Astrocyte of the spinal cord (primary cell): ENCODE measurements at regions not wholly inside any gene's neighbourhood (a gene's known extent, or its start where the extent isn't known, plus 50 kb on each side); places are given as distances from the start of the nearest gene placed in this dataset.
"Not testable (repeated sequence)": the region's sequence is repeated elsewhere in the genome, so short reads cannot be mapped to it uniquely, and the experiment has no call there.

ENCODE experiments used
- DNase-seq: peaks from one replicate; pipeline ENCODE4 v3.0.0; 2011; ENCODE audit warnings: low read depth, low spot score
- H3K4me3 ChIP-seq: 2 replicates; pipeline ENCODE4 v1.5.1; 2011; ENCODE audit warnings: low read depth, mild to moderate bottlenecking, low read length, moderate library complexity
- CTCF ChIP-seq: IDR thresholded peaks from 2 replicates; pipeline ENCODE4 v1.5.1; 2012; ENCODE audit warnings: low read depth, mild to moderate bottlenecking, low read length, inconsistent platforms
- in situ Hi-C: cut with HindIII; loops from 2 replicates; pipeline ENCODE4 v1.10.0; 2017; ENCODE audit warnings: low sequenced_read_pairs

- TF ChIP-seq CTCF, result no peak
- in situ Hi-C loops, result no loop called here
Measured at GRCh38 chr4:117692538-117692937, 341.7 kb upstream of the NDST3 start.

DNA sequence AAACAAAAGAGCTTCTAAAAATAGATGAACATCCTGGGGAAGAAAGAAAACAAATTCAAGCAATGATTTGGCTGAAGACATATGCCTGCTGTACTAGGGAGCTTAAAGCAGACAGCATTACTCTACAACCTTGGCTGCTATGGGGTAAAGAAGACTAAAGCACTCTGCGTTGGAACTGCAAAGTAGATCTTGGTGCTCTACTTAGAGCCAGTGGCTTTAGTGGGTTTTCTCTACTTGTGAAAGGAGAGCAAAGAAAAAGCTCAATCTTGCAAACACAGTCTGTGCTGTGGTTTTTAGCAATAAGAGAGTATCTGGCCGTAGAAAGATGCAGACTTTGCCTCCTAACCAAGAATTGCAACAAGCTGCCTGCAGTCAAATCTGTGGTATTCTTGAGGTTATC, 334.7 kb upstream of the NDST3 start:
- no peak for DNase-seq
- H3K4me3 ChIP-seq, result no peak overlapping the region
- TF ChIP-seq CTCF, result no peak
- in situ Hi-C loops, result no loop called here

More at GRCh38 chr4:117692538-117692937, 341.7 kb upstream of the NDST3 start:
- no peak for DNase-seq
- H3K4me3 ChIP-seq, result no peak overlapping the region

DNA sequence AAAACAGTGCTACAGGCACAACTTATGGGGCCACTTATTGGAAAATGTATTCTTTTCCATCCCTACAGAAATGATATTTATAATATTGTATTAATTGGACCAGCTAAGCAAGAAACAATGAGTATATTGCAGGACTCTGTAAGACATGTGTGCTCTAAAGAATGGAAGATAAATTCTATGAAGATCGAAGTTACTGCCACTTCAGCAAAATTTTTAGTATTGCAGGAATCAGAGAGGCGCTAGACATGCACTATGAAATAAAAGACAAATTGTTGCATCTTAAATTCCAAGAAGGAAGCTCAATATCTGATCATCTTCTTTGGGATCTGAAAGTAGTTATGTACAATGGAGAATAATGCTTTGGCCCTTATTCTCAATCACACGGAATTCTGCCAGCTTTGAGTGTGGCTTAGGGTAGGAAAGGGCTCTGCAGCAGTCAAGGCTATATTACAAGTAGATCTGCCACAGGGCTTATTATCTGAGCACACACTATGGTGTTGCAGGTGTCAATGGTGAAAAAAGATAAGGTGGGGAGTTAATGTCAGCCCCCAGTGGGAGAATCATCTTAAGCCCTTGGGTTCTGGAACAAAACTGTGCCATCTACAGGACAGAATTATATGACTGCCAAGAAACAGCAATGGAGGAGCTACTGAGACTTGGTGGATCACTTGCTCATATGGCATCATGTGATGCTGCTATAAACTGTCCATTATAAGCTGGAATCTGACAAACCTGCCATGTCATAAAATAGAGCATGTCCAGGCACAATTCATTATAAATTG, 334.0 kb upstream of the NDST3 start:
- TF ChIP-seq CTCF, result no peak
- DNase-seq, result no peak
- H3K4me3 ChIP-seq, result no peak overlapping the region
- in situ Hi-C loops, result no loop called here

- no peak for DNase-seq
- TF ChIP-seq CTCF, result no peak
- no peak overlapping the region for H3K4me3 ChIP-seq
- in situ Hi-C loops, result no loop called here
Measured at GRCh38 chr4:117702353-117702752, 331.9 kb upstream of the NDST3 start.

DNA sequence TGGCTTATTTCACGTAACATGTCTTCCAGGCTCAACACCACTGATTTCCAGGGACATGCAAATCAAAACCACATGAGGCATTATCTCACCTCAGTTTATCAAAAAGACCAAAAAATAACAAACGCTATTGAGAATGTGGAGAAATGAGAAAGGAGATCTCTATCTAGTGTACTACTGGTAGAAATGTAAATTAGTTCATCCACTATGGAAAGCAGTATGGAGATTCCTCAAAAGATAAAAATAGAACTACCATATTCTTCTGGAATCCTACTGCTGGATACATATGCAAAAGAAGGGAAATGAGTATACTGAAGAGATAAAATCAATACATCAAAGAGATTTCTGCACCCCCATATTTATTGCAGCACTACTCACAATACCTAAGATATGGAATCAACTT, 329.6 kb upstream of the NDST3 start:
- no peak overlapping the region for H3K4me3 ChIP-seq
- no peak for DNase-seq
- in situ Hi-C loops, result no loop called here
- TF ChIP-seq CTCF, result no peak

DNA sequence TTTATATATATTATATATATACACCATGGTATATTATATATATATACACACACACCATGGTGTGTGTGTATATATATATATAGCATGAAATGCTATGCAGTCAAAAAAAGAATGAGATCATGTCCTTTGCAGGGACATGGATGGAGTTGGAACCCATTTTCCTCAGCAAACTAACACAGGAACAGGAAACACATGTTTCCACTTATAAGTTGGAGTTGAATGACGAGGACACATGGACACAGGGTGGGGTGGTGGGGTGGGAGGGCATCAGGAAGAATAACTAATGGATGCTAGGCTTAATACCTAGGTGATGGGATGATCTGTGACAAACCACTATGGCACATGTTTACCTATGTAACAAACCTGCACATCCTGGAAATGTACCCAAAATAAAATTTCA, 293.6 kb upstream of the NDST3 start:
- DNase-seq, result no peak
- no peak overlapping the region for H3K4me3 ChIP-seq
- no peak for TF ChIP-seq CTCF
- in situ Hi-C loops, result no loop called here

DNA sequence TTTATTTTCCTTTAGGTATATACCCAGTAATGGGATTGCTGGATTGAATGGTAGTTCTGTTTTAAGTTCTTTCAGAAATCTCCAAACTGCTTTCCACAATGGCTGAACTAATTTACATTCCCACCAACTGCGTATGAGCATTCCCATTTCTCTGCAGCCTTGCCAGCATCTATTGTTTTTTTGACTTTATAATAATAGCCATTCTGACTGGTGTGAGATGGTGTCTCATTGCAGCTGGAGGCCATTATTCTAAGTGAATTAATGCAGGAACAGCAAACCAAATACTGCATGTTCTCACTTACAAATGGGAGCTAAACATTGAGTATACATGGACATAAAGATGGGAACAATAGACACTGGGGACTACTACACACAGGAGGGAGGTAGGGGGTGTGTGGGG, 288.9 kb upstream of the NDST3 start:
- H3K4me3 ChIP-seq, DNase-seq, in situ Hi-C loops: not testable (repeated sequence)
